ENCODE measurements at regions not wholly inside any gene's neighbourhood (a gene's known extent, or its start where the extent isn't known, plus 50 kb on each side); places are given as distances from the start of the nearest gene placed in this dataset.

- no peak overlapping the region for H2AK5ac ChIP-seq (ENCODE audit: low read depth, low read length)
- H2BK12ac ChIP-seq (ENCODE audit: low read depth, low read length), result no peak overlapping the region
- H3K23me2 ChIP-seq (ENCODE audit: low read depth, low read length), result no peaks in the 10 kb centered on the region
- no peak overlapping the region for H3K18ac ChIP-seq (ENCODE audit: extremely low read depth, low read length)
- no peak overlapping the region for H3K4me2 ChIP-seq (ENCODE audit: insufficient read depth in 1 of 2, low read depth in 2 of 2, low read length in 2 of 2)
- no peaks in the 10 kb centered on the region for H3K79me1 ChIP-seq (ENCODE audit: low read depth, low read length)
- H3K4ac ChIP-seq (replicated peaks; ENCODE audit: insufficient read length, low read depth, low read length), result no peak overlapping the region
- no peak for TF ChIP-seq PHF8 (conservative IDR thresholded peaks at IDR 0.05; ENCODE audit: low read depth, low read length)
- no peak for TF ChIP-seq CHD1 (IDR thresholded peaks at IDR 0.05; ENCODE audit: low read depth, low read length)
- no peak for TF ChIP-seq CBX8 (IDR thresholded peaks at IDR 0.05; ENCODE audit: borderline replicate concordance, low read depth, low read length)
- no peak for TF ChIP-seq KDM5A (IDR thresholded peaks at IDR 0.05; ENCODE audit: low read length)
- no peak for TF ChIP-seq MAX (IDR thresholded peaks at IDR 0.05)
- TF ChIP-seq NANOG (IDR thresholded peaks at IDR 0.05; ENCODE audit: insufficient read depth, low read depth, low read length, poor library complexity, severe bottlenecking), result no peak
- no peak for TF ChIP-seq FOSL1 (IDR thresholded peaks at IDR 0.05; ENCODE audit: insufficient read depth, low read depth, low read length)
- no peak overlapping the region for H2AFZ ChIP-seq (ENCODE audit: low read length)
- H2BK15ac ChIP-seq (ENCODE audit: low read length), result no peak overlapping the region
- WGBS, 2 experiments (ENCODE audit: extremely low coverage in 1 of 2, insufficient coverage in 1 of 2, insufficient read length in 1 of 2, insufficient replicate concordance in 2 of 2, low coverage in 1 of 2, low lambda C conversion rate in 2 of 2, missing lambda C conversion rate in 1 of 2), result 76% methylated on average over 15 of the region's 15 CpGs; no CpG with 5 or more reads in 1 of the 2 experiments
- ChIA-PET CTCF (ENCODE audit: partially characterized antibody) (interaction anchor here (0.8 kb wide), 1 partner anchor 375 kb away, joined by 3 read pairs; no protein-coding TSS in a partner anchor), POLR2A (ENCODE audit: partially characterized antibody) (no interaction called here)
- H4K20me1 ChIP-seq (replicated peaks in 1 of 2; ENCODE audit: control insufficient read depth in 1 of 2, insufficient read depth in 2 of 2, low read length in 2 of 2), result no peaks in the 10 kb centered on the region
- H3K23ac ChIP-seq (ENCODE audit: insufficient read length), result no peak overlapping the region
- no peak overlapping the region for H3K14ac ChIP-seq (ENCODE audit: insufficient read length)
- no peak overlapping the region for H3K4me3 ChIP-seq (ENCODE audit: extremely low read depth in 1 of 4, insufficient read depth in 2 of 4, low read depth in 3 of 4, low read length in 4 of 4)
- no peaks in the 10 kb centered on the region for H3K4me1 ChIP-seq (replicated peaks in 1 of 4; ENCODE audit: control insufficient read depth in 3 of 4, insufficient read depth in 4 of 4, low read length in 3 of 4)
- H3K27me3 ChIP-seq (replicated peaks in 1 of 4; ENCODE audit: control insufficient read depth in 3 of 4, extremely low read depth in 1 of 4, insufficient read depth in 3 of 4, low read length in 3 of 4), result no peaks in the 10 kb centered on the region
- H3K36me3 ChIP-seq (ENCODE audit: control insufficient read depth in 2 of 4, insufficient read depth in 4 of 4, low read length in 3 of 4), result no peaks in the 10 kb centered on the region
- no peak overlapping the region for H2BK20ac ChIP-seq (ENCODE audit: low read length)
- no peaks in the 10 kb centered on the region for H3K9me3 ChIP-seq (ENCODE audit: insufficient read depth in 2 of 2, low read depth in 1 of 2, low read length in 1 of 2)
- no peak overlapping the region for H4K91ac ChIP-seq (replicated peaks; ENCODE audit: insufficient read length, low read length)
- H4K5ac ChIP-seq (ENCODE audit: insufficient read length, low read depth, low read length), result no peak overlapping the region
- no peak overlapping the region for H3K56ac ChIP-seq (replicated peaks; ENCODE audit: insufficient read length, low read depth, low read length)
- no peaks in the 10 kb centered on the region for H3K79me2 ChIP-seq (ENCODE audit: control insufficient read depth in 1 of 2, insufficient read depth in 2 of 2, low read length in 2 of 2)
- H4K8ac ChIP-seq (ENCODE audit: extremely low read depth, insufficient read depth, low read length), result no peak overlapping the region
- FAIRE-seq, result no peak
- no peak for DNase-seq (ENCODE audit: low read depth in 1 of 2, low spot score in 2 of 2)
- no peak overlapping the region for H2BK120ac ChIP-seq (replicated peaks; ENCODE audit: low read depth, low read length)
- H2BK5ac ChIP-seq (ENCODE audit: low read depth, low read length), result no peak overlapping the region
- no peak overlapping the region for H3K27ac ChIP-seq (ENCODE audit: low read depth, low read length)
- H3K9ac ChIP-seq (replicated peaks in 1 of 4; ENCODE audit: extremely low read depth in 1 of 4, low read depth in 3 of 4, low read length in 3 of 4), result no peak overlapping the region
Measured at GRCh38 chr10:114754445-114755320, 66.9 kb upstream of the FHIP2A start.
